HCT116 (cell line): ENCODE measurements at regions not wholly inside any gene's neighbourhood (a gene's known extent, or its start where the extent isn't known, plus 50 kb on each side); places are given as distances from the start of the nearest gene placed in this dataset.

Experiments used
- ATAC-seq: fragments of 200-7000 bp; cut with Tn5 transposase; 2 replicates; pipeline ENCODE4 v1.9.1; 2020; ENCODE audit warnings: mild to moderate bottlenecking, moderate library complexity
- BruUV-seq: library from RNA; stranded (reverse); fragments of 400-500 nt; replicated peaks from 2 replicates; lab custom pipeline; 2021; lab: Mats Ljungman, UMichigan
- CTCF ChIA-PET: fragments of 300-600 bp; sonication (Branson Sonifier 250); formaldehyde crosslinking; loops from one replicate; lab custom pipeline; 2021; ENCODE audit warnings: antibody characterized with exemption; lab: Charles Lee
- POLR2A ChIA-PET: fragments of 300-600, 350-600 bp; sonication (Branson Sonifier 250); formaldehyde crosslinking; loops from one replicate; lab custom pipeline; 2021; ENCODE audit warnings: antibody characterized with exemption; lab: Charles Lee
- RAD21 ChIA-PET, 2 experiments: fragments of 300-600 bp; sonication (Branson Sonifier 250); formaldehyde crosslinking; loops; one replicate each; lab custom pipeline; 2023; ENCODE audit warnings: low total read pairs in 2 of 2; ENCODE audit not compliant: uncharacterized antibody in 2 of 2, unreplicated experiment in 2 of 2, low non-redundant PET in 1 of 2; lab: Charles Lee
- DNase-seq: peaks from one replicate; pipeline ENCODE4 v3.0.0-alpha.2; 2010; ENCODE audit warnings: low read depth, low spot score
- H2AFZ ChIP-seq: fragments of 200-600 bp; shearing (Covaris generic), sonication (generic); 2 replicates; pipeline ENCODE4 v1.6.1; 2017; ENCODE audit warnings: low read depth, mixed run types, mixed read lengths, antibody characterized with exemption, low read length; ENCODE audit not compliant: poor library complexity, severe bottlenecking
- H3K27ac ChIP-seq: 2 replicates; pipeline ENCODE4 v1.5.1; 2012; ENCODE audit warnings: low read depth, low read length
- H3K27me3 ChIP-seq: fragments of 200-600 bp; sonication (generic); 2 replicates; pipeline ENCODE4 v1.6.1; 2016; ENCODE audit warnings: mixed run types, low read length, mixed read lengths; ENCODE audit not compliant: insufficient read depth
- H3K36me3 ChIP-seq, 2 experiments: fragments of 200-500 bp in 1 of 2; fragments of 200-600 bp in 1 of 2; sonication (Bioruptor generic) in 1 of 2; sonication (generic) in 1 of 2; 2 replicates each; pipeline versions ENCODE4 v1.5.1 to v1.6.1; 2014 to 2016; ENCODE audit warnings: low read length in 2 of 2, inconsistent platforms in 1 of 2, mixed read lengths in 1 of 2, mixed run types in 1 of 2; ENCODE audit not compliant: insufficient read depth in 2 of 2, control insufficient read depth in 1 of 2
- H3K4me1 ChIP-seq, 2 experiments: fragments of 200-600 bp in 1 of 2; sonication (generic) in 1 of 2; 2 replicates each; pipeline versions ENCODE4 v1.5.1 to v1.6.1; 2012 to 2017; ENCODE audit warnings: low read length in 2 of 2, inconsistent platforms in 1 of 2, mild to moderate bottlenecking in 1 of 2, mixed read lengths in 1 of 2, mixed run types in 1 of 2, moderate library complexity in 1 of 2; ENCODE audit not compliant: insufficient read depth in 2 of 2, control insufficient read depth in 1 of 2
- H3K4me2 ChIP-seq: fragments of 200-600 bp; sonication (generic); 2 replicates; pipeline ENCODE4 v1.6.1; 2017; ENCODE audit warnings: mixed run types, low read length, mixed read lengths
- H3K4me3 ChIP-seq, 2 experiments: fragments of 200-600 bp in 1 of 2; sonication (generic) in 1 of 2; replicated peaks in 1 of 2; 2 replicates each; pipeline ENCODE4 v1.5.1; 2011 to 2016; ENCODE audit warnings: low read length in 2 of 2, control low read depth in 1 of 2, low read depth in 1 of 2, mild to moderate bottlenecking in 1 of 2, mixed read lengths in 1 of 2, mixed run types in 1 of 2
- H3K79me2 ChIP-seq: fragments of 200-600 bp; sonication (generic); 2 replicates; pipeline ENCODE4 v1.6.1; 2017; ENCODE audit warnings: mild to moderate bottlenecking, mixed run types, low read length, moderate library complexity, mixed read lengths; ENCODE audit not compliant: insufficient read depth
- H3K9ac ChIP-seq: fragments of 200-600 bp; sonication (generic); 2 replicates; pipeline ENCODE4 v1.6.1; 2016; ENCODE audit warnings: low read length, mixed read lengths
- H3K9me2 ChIP-seq: fragments of 200-600 bp; sonication (generic), shearing (Covaris generic); 2 replicates; pipeline ENCODE4 v1.6.1; 2017; ENCODE audit warnings: mixed run types, mild to moderate bottlenecking, moderate library complexity; ENCODE audit not compliant: insufficient read depth
- H3K9me3 ChIP-seq, 2 experiments: fragments of 200-500 bp in 1 of 2; fragments of 200-600 bp in 1 of 2; sonication (Bioruptor generic) in 1 of 2; sonication (generic) in 1 of 2; 2 replicates each; pipeline ENCODE4 v1.6.1; 2014 to 2017; ENCODE audit warnings: low read length in 2 of 2, mixed read lengths in 2 of 2, inconsistent platforms in 1 of 2, low read depth in 1 of 2, mild to moderate bottlenecking in 1 of 2, mixed run types in 1 of 2, moderate library complexity in 1 of 2; ENCODE audit not compliant: control insufficient read depth in 1 of 2, insufficient read depth in 1 of 2
- H4K20me1 ChIP-seq: fragments of 200-600 bp; sonication (generic), shearing (Covaris generic); 2 replicates; pipeline ENCODE4 v1.6.1; 2017; ENCODE audit warnings: mixed run types, mild to moderate bottlenecking, moderate library complexity; ENCODE audit not compliant: insufficient read depth
- CBX3 ChIP-seq: IDR thresholded peaks from 2 replicates; pipeline ENCODE4 v1.6.1; 2012; ENCODE audit warnings: low read depth
- CEBPB ChIP-seq: IDR thresholded peaks from 2 replicates; pipeline ENCODE4 v1.6.1; 2012; ENCODE audit warnings: low read depth
- CTCF ChIP-seq, 3 experiments: fragments of 200-600 bp in 1 of 3; sonication (generic) in 1 of 3; IDR thresholded peaks in 2 of 3; conservative IDR thresholded peaks in 1 of 3; 2 replicates each; pipeline ENCODE4 v1.5.1; 2012 to 2017; ENCODE audit warnings: low read depth in 2 of 3, low read length in 2 of 3, antibody characterized with exemption in 1 of 3, borderline replicate concordance in 1 of 3, control low read depth in 1 of 3, mild to moderate bottlenecking in 1 of 3, mixed read lengths in 1 of 3, mixed run types in 1 of 3, moderate library complexity in 1 of 3; ENCODE audit not compliant: insufficient read depth in 1 of 3
- ELF1 ChIP-seq: IDR thresholded peaks from 2 replicates; pipeline ENCODE4 v1.6.1; 2012; ENCODE audit warnings: low read depth, borderline replicate concordance
- POLR2A ChIP-seq: IDR thresholded peaks from 2 replicates; pipeline ENCODE4 v1.7.0; 2011; ENCODE audit warnings: borderline replicate concordance; ENCODE audit not compliant: insufficient read depth, insufficient read length; ENCODE audit errors: extremely low read depth
- POLR2AphosphoS5 ChIP-seq: IDR thresholded peaks from 2 replicates; pipeline ENCODE4 v1.6.1; 2011; ENCODE audit warnings: mild to moderate bottlenecking, low read depth, low read length, moderate library complexity
- RAD21 ChIP-seq: IDR thresholded peaks from 2 replicates; pipeline ENCODE4 v1.6.1; 2012; ENCODE audit warnings: low read depth, mild to moderate bottlenecking
- SRF ChIP-seq: IDR thresholded peaks from 2 replicates; pipeline ENCODE4 v1.6.1; 2012; ENCODE audit warnings: low read depth
- TCF7L2 ChIP-seq: IDR thresholded peaks from 2 replicates; pipeline ENCODE4 v1.7.0; 2011; ENCODE audit warnings: borderline replicate concordance, inconsistent platforms; ENCODE audit not compliant: insufficient read depth, insufficient read length; ENCODE audit errors: extremely low read depth
- intact Hi-C: fragments of 100-400 bp; cut with micrococcal nuclease; formaldehyde crosslinking; loops from 2 replicates; pipeline ENCODE4 v1.10.0; 2022
- TF ChIP-seq, protein P1 (sequence below): IDR thresholded peaks from 2 replicates; pipeline ENCODE4 v1.6.1; 2011; ENCODE audit warnings: mild to moderate bottlenecking, low read length, moderate library complexity; ENCODE audit not compliant: insufficient replicate concordance; ENCODE audit errors: extremely low read depth
- TF ChIP-seq, protein P2 (sequence below): IDR thresholded peaks from 2 replicates; pipeline ENCODE4 v1.6.1; 2012

DNA sequence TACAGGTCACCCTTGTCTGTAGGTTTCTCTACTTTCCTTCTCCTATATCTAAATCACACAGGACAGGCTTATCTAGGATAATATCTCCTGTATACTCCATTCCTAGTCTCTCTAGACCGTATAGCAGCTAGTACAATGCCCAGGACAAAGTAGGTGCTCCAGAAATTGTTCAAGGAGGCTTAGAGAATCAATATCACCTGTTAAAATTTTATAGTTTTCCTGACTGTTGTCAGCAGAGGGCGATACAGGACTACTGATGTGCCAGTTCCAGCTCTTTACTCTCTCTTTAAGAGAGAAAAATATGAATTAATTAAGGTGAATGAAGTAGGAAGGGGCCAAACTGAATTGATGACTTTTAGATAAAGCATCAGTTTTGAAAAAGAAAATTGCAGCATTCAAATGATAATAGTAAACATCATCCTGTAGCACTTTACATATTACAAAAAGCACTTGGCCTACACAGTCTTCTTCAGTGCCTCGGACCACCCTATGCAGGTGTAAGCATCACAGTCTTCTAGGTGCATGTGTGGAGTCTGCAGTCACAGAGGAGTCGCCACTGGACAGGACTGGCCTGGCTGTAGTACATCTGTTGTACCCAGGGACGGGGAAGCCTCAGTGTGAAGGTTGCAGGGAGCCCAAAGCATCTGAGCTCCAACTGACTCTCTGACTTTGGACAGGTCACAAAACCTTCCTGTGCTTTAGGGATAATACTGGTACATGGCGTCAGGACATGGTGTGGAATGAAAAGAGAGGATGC, 61.9 kb upstream of the MAX start:
- ATAC-seq (peak; percentile 82), DNase-seq (peak; percentile 51)
- no peak overlapping the region for H3K4me2 ChIP-seq
- RAD21 ChIA-PET: interaction anchor here (0.8 to 1.5 kb wide), 5 partner anchors 247 to 795 kb away, joined by 3 to 11 read pairs (median 4); no protein-coding TSS in a partner anchor
- no peaks in the 10 kb centered on the region for H3K79me2 ChIP-seq
- no peak overlapping the region for H3K4me3 ChIP-seq
- no peaks in the 10 kb centered on the region for H3K9me2 ChIP-seq
- CTCF ChIA-PET: interaction anchor here (0.7 to 3.9 kb wide), 24 partner anchors 9 to 1584 kb away, joined by 3 to 30 read pairs (median 4); partner anchors contain the start of gene FUT8
- intact Hi-C loops: loop anchor here (1.0 to 5.0 kb wide), 6 partner anchors 249 to 1238 kb away; no protein-coding TSS in a partner anchor
- no peaks in the 10 kb centered on the region for H4K20me1 ChIP-seq
- POLR2A ChIA-PET: interaction anchor here (1.0 to 1.6 kb wide), 2 partner anchors 247 to 796 kb away, joined by 4 to 5 read pairs; no protein-coding TSS in a partner anchor
- BruUV-seq: no TSS peak
- no peak overlapping the region for H3K9ac ChIP-seq
- H3K36me3 ChIP-seq: no peaks in the 10 kb centered on the region
- no peak overlapping the region for H2AFZ ChIP-seq
- peak; percentile 94 for TF ChIP-seq RAD21
- TF ChIP-seq ELF1: no peak
- peak; percentile 44 to 83 (median 81); a peak in 5 of 6 replicates for TF ChIP-seq CTCF (IDR thresholded peaks at IDR 0.05 in 2 of 3, conservative IDR thresholded peaks at IDR 0.05 in 1 of 3; ENCODE audit: borderline replicate concordance in 1 of 3, insufficient read depth in 1 of 3, low read depth in 2 of 3, low read length in 2 of 3)
- TF ChIP-seq CBX3: no peak
- H3K9me3 ChIP-seq: no peaks in the 10 kb centered on the region
- no peaks in the 10 kb centered on the region for H3K4me1 ChIP-seq
- no peaks in the 10 kb centered on the region for H3K27me3 ChIP-seq
- no peak overlapping the region for H3K27ac ChIP-seq

GRCh38 chr14:65164825-65165135, 62.5 kb upstream of the MAX start:
- Histone ChIP-seq H2AFZ (no peak overlapping the region), H3K4me3 (no peak overlapping the region), H3K9me3 (no peaks in the 10 kb centered on the region), H3K79me2 (no peaks in the 10 kb centered on the region), H3K9ac (no peak overlapping the region), H3K36me3 (no peaks in the 10 kb centered on the region), H4K20me1 (no peaks in the 10 kb centered on the region), H3K4me2 (no peak overlapping the region), H3K9me2 (no peaks in the 10 kb centered on the region), H3K27me3 (no peaks in the 10 kb centered on the region), H3K27ac (no peak overlapping the region), H3K4me1 (no peaks in the 10 kb centered on the region)
- DNase-seq (no peak), ATAC-seq (no peak)
- BruUV-seq: no TSS peak
- ChIA-PET CTCF (interaction anchor here (0.6 to 3.9 kb wide), 20 partner anchors 62 to 1583 kb away, joined by 3 to 30 read pairs (median 6); partner anchors contain the start of gene FUT8), RAD21 (interaction anchor here (1.5 kb wide), 2 partner anchors 247 to 660 kb away, joined by 5 to 11 read pairs; no protein-coding TSS in a partner anchor), POLR2A (interaction anchor here (1.0 to 1.6 kb wide), 2 partner anchors 247 to 796 kb away, joined by 4 to 5 read pairs; no protein-coding TSS in a partner anchor)
- intact Hi-C loops: loop anchor here (1.0 to 5.0 kb wide), 6 partner anchors 249 to 1238 kb away; no protein-coding TSS in a partner anchor
- TF ChIP-seq, protein P1, sequence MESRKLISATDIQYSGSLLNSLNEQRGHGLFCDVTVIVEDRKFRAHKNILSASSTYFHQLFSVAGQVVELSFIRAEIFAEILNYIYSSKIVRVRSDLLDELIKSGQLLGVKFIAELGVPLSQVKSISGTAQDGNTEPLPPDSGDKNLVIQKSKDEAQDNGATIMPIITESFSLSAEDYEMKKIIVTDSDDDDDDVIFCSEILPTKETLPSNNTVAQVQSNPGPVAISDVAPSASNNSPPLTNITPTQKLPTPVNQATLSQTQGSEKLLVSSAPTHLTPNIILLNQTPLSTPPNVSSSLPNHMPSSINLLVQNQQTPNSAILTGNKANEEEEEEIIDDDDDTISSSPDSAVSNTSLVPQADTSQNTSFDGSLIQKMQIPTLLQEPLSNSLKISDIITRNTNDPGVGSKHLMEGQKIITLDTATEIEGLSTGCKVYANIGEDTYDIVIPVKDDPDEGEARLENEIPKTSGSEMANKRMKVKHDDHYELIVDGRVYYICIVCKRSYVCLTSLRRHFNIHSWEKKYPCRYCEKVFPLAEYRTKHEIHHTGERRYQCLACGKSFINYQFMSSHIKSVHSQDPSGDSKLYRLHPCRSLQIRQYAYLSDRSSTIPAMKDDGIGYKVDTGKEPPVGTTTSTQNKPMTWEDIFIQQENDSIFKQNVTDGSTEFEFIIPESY: no peak
- TF ChIP-seq, protein P2, sequence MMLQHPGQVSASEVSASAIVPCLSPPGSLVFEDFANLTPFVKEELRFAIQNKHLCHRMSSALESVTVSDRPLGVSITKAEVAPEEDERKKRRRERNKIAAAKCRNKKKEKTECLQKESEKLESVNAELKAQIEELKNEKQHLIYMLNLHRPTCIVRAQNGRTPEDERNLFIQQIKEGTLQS: no peak
- TF ChIP-seq POLR2A: no peak
- TF ChIP-seq POLR2AphosphoS5: no peak
- TF ChIP-seq TCF7L2: no peak
- no peak for TF ChIP-seq CEBPB
- no peak for TF ChIP-seq CBX3
- no peak for TF ChIP-seq SRF
- TF ChIP-seq RAD21: no peak
